GM18517 (cell line): ENCODE measurements at regions not wholly inside any gene's neighbourhood (a gene's known extent, or its start where the extent isn't known, plus 50 kb on each side); places are given as distances from the start of the nearest gene placed in this dataset.

Experiments used
- ATAC-seq: cut with Tn5 transposase; IDR thresholded peaks from one replicate; pipeline ENCODE4 v1.9.1; 2021; ENCODE audit warnings: mild to moderate bottlenecking, moderate library complexity; ENCODE audit not compliant: unreplicated experiment

GRCh38 chr4:81639248-81639647, 167.5 kb upstream of the RASGEF1B start:
- ATAC-seq, result no peak

DNA sequence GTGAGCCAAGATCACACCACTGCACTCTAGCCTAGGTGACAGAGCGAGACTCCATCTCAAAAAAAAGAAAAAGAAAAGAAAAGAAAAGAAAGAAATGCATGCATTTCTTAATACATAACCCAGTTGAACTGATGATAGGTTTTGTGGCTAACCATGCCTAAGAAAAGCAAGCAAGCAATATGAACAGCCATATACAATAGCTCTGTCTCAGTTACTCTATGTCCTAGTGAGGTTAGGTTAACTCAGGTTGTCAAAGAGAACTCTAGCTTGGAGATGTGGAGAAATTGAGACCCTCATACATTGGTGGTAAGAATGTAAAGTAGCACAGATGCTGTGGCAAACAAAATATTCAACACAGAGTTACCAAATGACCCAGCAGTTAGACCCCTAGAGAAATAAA, 167.0 kb upstream of the RASGEF1B start:
- ATAC-seq, result no peak

DNA sequence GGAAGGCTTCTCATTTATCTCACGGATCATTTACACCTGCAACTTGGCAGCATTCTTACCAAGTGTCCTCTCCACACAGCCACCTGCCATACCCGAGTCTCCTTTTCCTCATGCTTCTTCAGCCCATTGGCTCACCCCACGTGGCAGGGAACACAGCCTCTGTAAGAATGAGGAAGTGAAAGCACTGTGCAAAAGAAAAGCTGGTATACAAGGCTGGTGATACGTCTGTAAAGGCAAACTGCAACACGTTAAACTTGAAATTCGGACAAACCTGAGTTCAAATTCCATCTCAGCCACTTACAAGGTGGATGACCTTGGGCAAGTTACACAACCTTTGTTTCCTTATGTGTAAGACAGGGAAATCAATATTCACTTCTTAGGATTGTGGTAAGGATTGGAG, 164.0 kb upstream of the RASGEF1B start:
- ATAC-seq, result peak; percentile 97

DNA sequence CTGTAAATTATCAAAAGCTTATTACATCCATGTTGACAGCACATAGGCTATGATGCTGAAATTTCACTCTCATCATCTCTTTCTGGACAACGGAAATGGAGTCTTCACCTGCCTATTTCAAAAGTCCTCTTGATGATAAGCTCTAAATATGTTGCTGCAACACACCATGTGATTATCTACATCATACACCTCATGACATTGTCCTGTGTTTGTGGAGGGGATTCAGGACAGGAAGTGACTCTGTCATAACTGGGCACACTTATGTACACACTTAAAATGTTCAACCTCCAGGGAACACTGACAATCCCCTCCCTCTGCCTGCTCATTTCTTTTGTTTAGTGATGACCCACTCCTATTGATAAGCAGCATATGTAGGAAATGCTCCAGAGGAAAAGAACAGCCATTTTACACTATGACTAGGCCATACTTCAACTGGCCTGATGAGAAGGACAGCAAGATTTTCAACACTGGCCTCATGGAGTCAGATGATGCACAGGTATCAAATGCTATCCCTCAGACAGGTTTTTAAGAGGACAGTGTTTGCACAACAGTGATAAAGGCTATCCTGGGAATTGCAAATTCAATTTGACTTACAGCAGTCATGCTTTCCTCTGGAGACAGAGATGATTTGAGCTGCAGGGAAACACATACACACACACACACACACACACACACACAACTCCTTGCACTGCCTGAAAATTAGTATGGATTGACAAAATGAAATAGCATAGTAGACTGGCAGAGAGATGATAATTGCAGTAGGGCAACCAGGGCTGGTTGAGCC, 163.3 kb upstream of the RASGEF1B start:
- ATAC-seq, result no peak

- no peak for ATAC-seq
These were observed 162.5 kb upstream of the RASGEF1B start for GRCh38 chr4:81634165-81634564.

GRCh38 chr4:81632581-81633299, 161.0 kb upstream of the RASGEF1B start:
- ATAC-seq, result no peak

- ATAC-seq, result peak; percentile 40
These were observed 160.3 kb upstream of the RASGEF1B start for GRCh38 chr4:81631958-81632441.

GRCh38 chr4:81629366-81629765, 157.7 kb upstream of the RASGEF1B start:
- ATAC-seq, result no peak

DNA sequence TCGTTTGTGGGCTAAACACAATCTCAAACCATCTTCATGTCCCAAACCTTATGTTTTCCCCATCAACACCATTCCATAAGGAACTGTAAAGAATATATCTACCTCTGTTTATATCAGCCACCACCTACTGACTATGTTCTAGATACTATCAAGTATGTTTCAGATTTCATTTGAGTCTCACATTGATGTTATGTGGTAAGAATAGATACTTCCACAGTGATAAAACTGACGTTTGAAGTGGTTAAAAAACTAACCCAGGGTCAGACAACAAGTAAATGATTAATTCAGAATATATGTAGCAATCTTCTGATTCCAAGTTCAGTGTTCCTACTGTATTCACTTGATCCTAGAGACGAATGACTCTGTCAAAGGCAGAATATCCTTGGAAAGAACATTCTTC, 156.8 kb upstream of the RASGEF1B start:
- ATAC-seq, result no peak

GRCh38 chr4:81627590-81627989, 155.9 kb upstream of the RASGEF1B start:
- ATAC-seq, result no peak

DNA sequence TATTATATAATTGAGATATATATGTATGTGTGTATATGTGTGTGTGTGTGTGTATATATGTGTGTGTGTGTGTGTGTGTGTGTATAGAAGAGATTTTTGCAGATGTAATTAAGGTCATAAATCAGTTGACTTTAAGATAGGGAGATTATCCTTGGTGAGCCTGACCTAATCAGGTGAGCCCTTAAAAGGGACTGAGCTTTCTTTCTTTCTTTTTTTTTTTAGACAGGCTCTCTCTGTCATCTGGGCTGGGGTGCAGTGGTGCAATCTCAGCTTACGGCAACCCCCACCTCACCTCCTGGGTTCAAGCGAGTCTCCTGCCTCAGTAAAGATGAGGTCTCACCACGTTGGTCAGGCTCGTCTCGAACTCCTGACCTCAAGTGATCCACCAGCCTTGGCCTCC, 155.1 kb upstream of the RASGEF1B start:
- ATAC-seq, result no peak

- no peak for ATAC-seq
These were observed 154.0 kb upstream of the RASGEF1B start for GRCh38 chr4:81625422-81626417.

DNA sequence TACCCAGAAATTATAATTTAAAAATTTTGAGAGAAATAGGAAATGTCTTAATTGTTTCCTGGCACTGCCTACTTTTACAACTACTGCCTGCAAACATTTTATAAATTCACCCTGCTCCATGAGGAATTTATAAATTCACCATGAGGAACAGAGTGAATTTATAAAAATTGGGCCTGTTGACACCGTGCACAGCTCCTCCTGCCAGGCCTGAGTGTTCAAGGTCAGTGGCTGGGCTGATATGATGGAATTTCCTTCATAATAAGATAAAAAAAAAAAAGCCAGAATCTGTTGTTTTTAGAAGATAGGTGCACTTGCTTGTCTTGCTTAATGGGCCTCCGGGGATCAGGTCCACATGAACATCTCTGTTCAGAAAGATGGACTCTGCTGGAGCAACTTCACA, 151.7 kb upstream of the RASGEF1B start:
- ATAC-seq, result no peak

GRCh38 chr4:81622474-81623184, 150.9 kb upstream of the RASGEF1B start:
- no peak for ATAC-seq

- ATAC-seq, result no peak
These were observed 150.3 kb upstream of the RASGEF1B start for GRCh38 chr4:81622028-81622427.

DNA sequence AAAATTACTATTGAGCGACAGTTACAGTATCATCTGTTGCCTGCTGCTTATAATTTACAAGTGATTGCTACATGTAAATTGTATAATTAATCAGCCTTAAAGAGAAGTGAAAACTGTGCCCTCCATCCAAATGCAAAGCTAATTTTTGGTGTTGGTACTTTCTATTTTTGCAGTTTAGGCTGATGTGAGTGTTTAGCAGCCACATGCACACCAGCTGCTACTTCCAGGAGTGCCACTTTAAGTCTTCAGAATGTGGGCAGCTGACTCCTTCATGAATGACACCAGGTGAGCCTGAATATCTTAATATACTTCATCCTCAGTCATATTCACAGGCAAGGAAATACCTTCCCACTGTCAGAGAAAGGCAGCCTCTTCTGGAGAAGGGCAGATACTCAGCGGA, 149.8 kb upstream of the RASGEF1B start:
- ATAC-seq, result peak; percentile 51

DNA sequence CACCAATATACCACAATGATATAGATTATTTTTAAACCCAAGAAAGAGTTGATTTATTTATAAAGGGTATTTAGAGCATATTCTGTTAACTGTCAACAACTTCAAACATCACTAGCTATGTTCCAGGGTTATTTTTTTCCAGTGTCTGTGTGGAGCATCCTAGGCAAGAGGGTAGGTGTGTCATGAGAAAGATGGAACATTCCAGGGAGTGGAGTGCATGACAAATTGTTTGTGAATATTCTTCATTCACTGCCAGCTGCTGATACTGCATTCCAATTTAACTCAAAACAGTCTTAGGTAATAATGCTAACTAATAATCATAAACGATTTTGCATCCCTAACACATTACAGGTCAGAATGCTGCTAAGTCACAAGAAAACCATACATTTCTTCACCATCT, 148.7 kb upstream of the RASGEF1B start:
- ATAC-seq, result no peak

- ATAC-seq, result no peak
These were observed 145.8 kb upstream of the RASGEF1B start for GRCh38 chr4:81617545-81617944.

- ATAC-seq, result no peak
These were observed 139.5 kb upstream of the RASGEF1B start for GRCh38 chr4:81611221-81611620.

DNA sequence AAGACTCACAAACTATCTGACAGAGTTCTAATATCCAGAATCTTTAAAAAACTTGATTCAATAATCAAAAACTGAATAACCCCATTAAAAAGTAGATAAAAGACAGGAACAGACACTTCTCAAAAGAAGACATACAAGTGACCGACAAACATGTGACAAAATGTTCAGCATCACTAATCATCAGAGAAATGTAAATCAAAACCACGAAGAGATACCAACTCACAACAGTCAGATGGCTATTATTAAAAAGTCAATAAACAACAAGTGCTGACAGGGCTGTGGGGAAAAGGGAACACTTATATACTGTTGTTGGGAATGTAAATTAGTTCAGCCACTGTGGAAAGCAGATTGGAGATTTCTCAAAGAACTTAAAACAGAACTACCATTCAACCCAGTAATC, 138.1 kb upstream of the RASGEF1B start:
- ATAC-seq, result no peak
